ENCODE measurements at regions not wholly inside any gene's neighbourhood (a gene's known extent, or its start where the extent isn't known, plus 50 kb on each side); places are given as distances from the start of the nearest gene placed in this dataset.

DNA sequence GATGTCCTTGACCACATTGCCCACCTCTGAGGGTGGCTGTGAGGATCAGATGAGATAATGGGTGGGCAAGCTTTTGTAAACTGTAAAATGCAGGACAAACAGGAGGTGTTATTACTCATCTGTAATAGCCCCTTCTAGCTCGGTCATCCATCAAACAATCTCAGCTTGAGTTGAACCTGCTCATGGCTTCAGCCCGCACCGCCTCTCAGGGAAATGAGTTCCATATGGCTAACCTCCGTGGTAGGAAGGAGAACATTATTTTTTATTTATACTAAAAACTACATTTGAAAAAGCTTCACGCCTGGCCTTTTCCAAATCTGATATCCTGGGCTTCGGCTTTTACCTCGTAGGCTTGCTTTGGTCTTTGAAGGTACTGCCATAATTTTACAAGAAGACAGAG, 116.2 kb upstream of the USP24 start:
- Histone ChIP-seq H3K9me3 (no peaks in the 10 kb centered on the region), H3K27ac (no peak overlapping the region), H3K4me1 (no peaks in the 10 kb centered on the region), H3K36me3 (no peaks in the 10 kb centered on the region), H3K4me3 (no peak overlapping the region), H3K27me3 (no peaks in the 10 kb centered on the region)
- TF ChIP-seq CTCF (IDR thresholded peaks at IDR 0.05) = no peak
- DNase-seq (ENCODE audit: low spot score) = no peak

- Histone ChIP-seq H3K4me1 (no peaks in the 10 kb centered on the region), H3K9me3 (no peaks in the 10 kb centered on the region), H3K27ac (no peak overlapping the region), H3K27me3 (no peaks in the 10 kb centered on the region), H3K36me3 (no peaks in the 10 kb centered on the region), H3K4me3 (no peak overlapping the region)
- no peak for DNase-seq (ENCODE audit: low spot score)
- no peak for TF ChIP-seq CTCF (IDR thresholded peaks at IDR 0.05)
Observed at GRCh38 chr1:55329808-55330432, 114.8 kb upstream of the USP24 start.

DNA sequence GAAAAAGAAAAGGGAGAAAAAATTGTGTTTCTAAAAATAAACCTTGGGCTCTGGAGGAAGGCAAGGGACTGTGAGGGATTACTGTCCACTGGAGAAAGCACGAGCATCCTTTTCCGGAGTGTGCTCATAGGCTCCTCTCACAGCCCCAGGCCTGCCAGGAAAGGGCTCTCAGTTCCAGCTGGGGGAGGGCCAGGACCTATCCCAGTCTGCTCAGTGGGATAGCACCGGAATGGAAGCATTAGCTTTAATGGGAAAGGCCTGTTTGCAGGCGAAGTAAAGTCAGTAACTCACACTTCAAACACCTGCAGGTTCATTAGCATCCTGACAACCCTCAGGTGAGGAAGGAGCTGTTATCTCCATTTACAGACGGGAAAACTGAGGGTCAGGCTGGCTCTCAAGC, 113.9 kb upstream of the USP24 start:
- Histone ChIP-seq H3K27me3 (no peaks in the 10 kb centered on the region), H3K36me3 (no peaks in the 10 kb centered on the region), H3K4me3 (no peak overlapping the region), H3K27ac (no peak overlapping the region), H3K4me1 (no peaks in the 10 kb centered on the region), H3K9me3 (no peaks in the 10 kb centered on the region)
- no peak for DNase-seq (ENCODE audit: low spot score)
- TF ChIP-seq CTCF (IDR thresholded peaks at IDR 0.05) = no peak

DNA sequence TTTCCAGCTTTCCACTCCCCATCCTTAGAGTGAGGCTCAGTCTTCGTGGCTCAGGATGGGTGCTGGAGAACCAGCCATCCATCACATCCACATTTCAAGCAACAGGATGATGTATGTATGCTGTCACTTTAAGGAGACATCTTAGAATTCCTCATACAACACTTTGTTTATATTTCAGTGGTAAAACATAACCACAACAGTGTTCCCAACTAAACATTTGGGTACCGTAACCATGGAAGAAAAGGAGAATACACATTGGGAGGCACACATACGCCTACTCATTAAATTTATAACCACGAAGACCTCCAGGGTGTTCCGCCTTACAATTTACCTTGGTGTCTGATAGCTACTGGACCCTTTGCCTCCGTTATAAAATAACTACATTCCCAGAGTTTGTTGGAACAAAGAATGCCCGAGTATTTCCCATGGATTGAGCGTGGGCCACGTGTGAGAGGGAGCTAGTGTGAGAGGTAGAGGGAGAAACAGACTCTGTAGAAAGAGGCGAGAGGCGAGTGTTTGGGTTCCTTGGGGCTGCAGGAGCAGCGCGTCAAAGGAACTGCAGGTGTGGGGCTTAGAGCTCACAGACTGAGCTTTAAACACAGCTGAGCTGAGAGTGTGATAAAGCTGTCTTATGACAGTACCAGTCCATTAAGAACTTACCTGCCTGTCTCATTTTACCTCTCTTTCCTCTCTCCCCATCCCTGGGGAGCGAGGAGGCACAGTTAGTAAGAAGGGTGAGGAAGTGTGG, 111.5 kb upstream of the USP24 start:
- no peak for TF ChIP-seq CTCF (IDR thresholded peaks at IDR 0.05)
- no peak for DNase-seq (ENCODE audit: low spot score)
- Histone ChIP-seq H3K4me3 (no peak overlapping the region), H3K27ac (no peak overlapping the region), H3K36me3 (no peaks in the 10 kb centered on the region), H3K9me3 (no peaks in the 10 kb centered on the region), H3K4me1 (no peaks in the 10 kb centered on the region), H3K27me3 (no peaks in the 10 kb centered on the region)

DNA sequence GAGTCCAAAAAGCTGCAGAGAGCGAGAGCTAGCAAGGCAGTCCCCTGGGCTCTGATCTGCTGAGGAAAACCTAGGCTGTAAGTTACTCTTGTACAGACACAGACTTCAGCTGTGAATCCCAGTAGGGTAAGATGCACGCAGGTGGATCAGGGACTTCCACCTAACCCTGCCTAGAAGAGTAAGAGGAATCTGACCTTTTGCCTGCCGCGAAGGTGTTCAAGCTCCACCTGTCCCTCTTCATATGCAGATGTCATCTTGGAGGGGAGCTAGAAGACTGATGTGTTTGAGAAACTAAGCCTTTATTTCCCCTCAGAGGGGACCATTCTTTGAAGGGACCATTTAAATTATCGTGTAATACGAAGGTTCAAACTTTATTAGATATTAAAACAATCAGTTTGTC, 108.6 kb upstream of the USP24 start:
- no peak for TF ChIP-seq CTCF (IDR thresholded peaks at IDR 0.05)
- no peaks in the 10 kb centered on the region for H3K36me3 ChIP-seq
- H3K4me1 ChIP-seq = no peaks in the 10 kb centered on the region
- no peak overlapping the region for H3K4me3 ChIP-seq
- no peak for DNase-seq (ENCODE audit: low spot score)
- no peak overlapping the region for H3K27ac ChIP-seq
- H3K27me3 ChIP-seq = no peaks in the 10 kb centered on the region
- no peaks in the 10 kb centered on the region for H3K9me3 ChIP-seq

- no peaks in the 10 kb centered on the region for H3K27me3 ChIP-seq
- no peak for TF ChIP-seq CTCF (IDR thresholded peaks at IDR 0.05)
- no peak overlapping the region for H3K27ac ChIP-seq
Observed at GRCh38 chr1:55322842-55323241, 107.7 kb upstream of the USP24 start.

More at GRCh38 chr1:55322842-55323241, 107.7 kb upstream of the USP24 start:
- Histone ChIP-seq H3K4me3 (no peak overlapping the region), H3K9me3 (no peaks in the 10 kb centered on the region), H3K4me1 (no peaks in the 10 kb centered on the region), H3K36me3 (no peaks in the 10 kb centered on the region)
- DNase-seq (ENCODE audit: low spot score) = no peak
